ENCODE measurements at regions not wholly inside any gene's neighbourhood (a gene's known extent, or its start where the extent isn't known, plus 50 kb on each side); places are given as distances from the start of the nearest gene placed in this dataset.

DNA sequence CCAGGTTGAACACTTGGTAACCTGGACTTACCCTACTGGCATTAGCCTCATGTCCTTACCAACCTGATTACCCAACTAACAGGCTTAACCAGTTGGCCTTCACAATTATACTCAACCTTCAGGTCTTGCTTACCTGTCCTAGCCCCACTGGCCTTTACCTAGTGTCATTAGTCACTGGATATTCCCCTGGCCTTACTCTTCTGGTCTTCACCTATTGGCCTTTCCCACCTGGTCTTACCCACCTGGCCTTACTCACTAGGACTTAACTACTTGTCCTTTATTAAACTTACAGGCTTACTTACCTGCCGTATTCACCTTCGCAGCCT, 131.1 kb upstream of the ZSWIM2 start:
- TF ChIP-seq, protein P1, sequence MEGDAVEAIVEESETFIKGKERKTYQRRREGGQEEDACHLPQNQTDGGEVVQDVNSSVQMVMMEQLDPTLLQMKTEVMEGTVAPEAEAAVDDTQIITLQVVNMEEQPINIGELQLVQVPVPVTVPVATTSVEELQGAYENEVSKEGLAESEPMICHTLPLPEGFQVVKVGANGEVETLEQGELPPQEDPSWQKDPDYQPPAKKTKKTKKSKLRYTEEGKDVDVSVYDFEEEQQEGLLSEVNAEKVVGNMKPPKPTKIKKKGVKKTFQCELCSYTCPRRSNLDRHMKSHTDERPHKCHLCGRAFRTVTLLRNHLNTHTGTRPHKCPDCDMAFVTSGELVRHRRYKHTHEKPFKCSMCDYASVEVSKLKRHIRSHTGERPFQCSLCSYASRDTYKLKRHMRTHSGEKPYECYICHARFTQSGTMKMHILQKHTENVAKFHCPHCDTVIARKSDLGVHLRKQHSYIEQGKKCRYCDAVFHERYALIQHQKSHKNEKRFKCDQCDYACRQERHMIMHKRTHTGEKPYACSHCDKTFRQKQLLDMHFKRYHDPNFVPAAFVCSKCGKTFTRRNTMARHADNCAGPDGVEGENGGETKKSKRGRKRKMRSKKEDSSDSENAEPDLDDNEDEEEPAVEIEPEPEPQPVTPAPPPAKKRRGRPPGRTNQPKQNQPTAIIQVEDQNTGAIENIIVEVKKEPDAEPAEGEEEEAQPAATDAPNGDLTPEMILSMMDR (IDR thresholded peaks at IDR 0.05) = no peak
- no peak for TF ChIP-seq POLR2A (IDR thresholded peaks at IDR 0.05)
- DNase-seq = no peak
- 100% methylated on average over 2 of the region's 2 CpGs for WGBS, 2 donors
- Histone ChIP-seq H3K4me1 (no peaks in the 10 kb centered on the region), H3K27me3 (no peaks in the 10 kb centered on the region), H3K9me3 (no peaks in the 10 kb centered on the region), H3K36me3 (replicated peaks in 1 of 2; ENCODE audit: insufficient read depth in 1 of 2, low read depth in 2 of 2) (no peaks in the 10 kb centered on the region), H3K4me3 (no peak overlapping the region), H3K27ac (no peak overlapping the region)
- ATAC-seq = no peak
- intact Hi-C loops (cut with DNase I) = no loop called here

DNA sequence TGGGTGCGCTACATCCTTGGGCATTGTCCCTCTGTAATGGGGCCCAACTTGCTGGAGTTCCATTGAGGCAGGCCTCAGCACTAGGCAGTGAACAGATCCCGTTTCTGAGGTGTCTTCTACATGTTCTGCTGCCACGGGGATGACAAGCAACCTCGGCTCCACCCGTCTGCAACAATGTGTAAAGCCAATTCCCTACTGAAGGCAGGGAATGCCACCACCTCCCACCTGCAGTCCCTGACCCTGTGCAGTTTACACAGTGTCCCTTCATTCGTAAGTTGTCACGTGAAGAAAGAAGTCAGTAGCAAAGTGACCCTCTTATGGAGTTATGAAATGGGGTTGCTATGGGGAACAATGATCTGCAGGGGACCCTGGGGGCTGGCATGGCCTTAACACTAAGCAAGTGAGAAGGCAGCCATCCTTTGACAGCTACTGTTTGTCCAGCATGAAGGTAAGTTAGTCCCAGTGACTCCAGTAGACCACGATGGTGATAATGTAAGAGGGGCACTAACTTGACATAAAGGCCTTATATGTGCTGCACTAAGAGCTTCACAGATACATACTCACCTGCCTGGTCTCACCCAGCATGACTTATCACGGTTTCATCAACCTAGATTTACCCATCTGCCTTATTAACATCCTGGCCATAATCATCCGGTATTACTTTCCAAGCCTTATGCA, 130.6 kb upstream of the ZSWIM2 start:
- Histone ChIP-seq H3K4me1 (no peaks in the 10 kb centered on the region), H3K9me3 (no peaks in the 10 kb centered on the region), H3K27ac (no peak overlapping the region), H3K36me3 (replicated peaks in 1 of 2; ENCODE audit: insufficient read depth in 1 of 2, low read depth in 2 of 2) (no peaks in the 10 kb centered on the region), H3K4me3 (no peak overlapping the region), H3K27me3 (no peaks in the 10 kb centered on the region)
- no peak for DNase-seq
- intact Hi-C loops (cut with DNase I) = no loop called here
- TF ChIP-seq, protein P1 (IDR thresholded peaks at IDR 0.05) = no peak
- no peak for TF ChIP-seq POLR2A (IDR thresholded peaks at IDR 0.05)
- ATAC-seq = no peak
- WGBS, 2 donors = 74 to 88% methylated on average over 10 of the region's 10 CpGs

DNA sequence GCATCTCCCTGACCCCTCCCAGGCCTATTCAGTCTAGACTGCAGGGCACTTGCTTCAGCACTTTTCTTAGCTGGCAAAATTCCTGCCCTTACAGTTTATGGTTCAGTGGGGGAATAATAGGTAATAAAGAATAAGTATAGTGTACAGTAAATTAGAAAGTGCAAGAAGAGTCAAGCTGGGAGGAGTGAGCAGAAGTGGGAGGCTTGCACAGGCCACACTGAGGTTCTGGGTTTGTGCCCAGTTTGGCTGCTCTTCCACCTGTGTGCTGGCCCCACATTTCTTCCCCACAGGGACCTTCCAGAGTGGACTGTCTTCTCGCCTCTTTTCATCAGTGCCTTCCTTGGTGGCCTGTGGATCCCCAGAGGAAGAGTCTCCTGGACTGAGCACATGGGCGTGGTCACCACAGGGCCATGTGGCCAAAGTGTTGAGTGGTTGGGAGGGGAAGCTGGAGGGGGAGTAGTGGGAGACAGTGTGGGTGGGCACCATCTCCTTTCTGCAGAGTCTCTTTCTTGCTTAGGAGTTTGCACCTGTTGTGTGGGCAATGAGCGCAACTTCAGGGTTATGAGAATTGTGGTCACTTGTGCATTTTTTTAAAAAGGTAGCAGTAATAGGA, 128.6 kb upstream of the ZSWIM2 start:
- no peak for TF ChIP-seq POLR2A (IDR thresholded peaks at IDR 0.05)
- TF ChIP-seq, protein P1 (IDR thresholded peaks at IDR 0.05) = no peak
- no peaks in the 10 kb centered on the region for H3K36me3 ChIP-seq (replicated peaks in 1 of 2; ENCODE audit: insufficient read depth in 1 of 2, low read depth in 2 of 2)
- H3K4me3 ChIP-seq = no peak overlapping the region
- no peak for DNase-seq
- ATAC-seq = no peak
- 69 to 75% methylated on average over 2 to 3 of the region's 3 CpGs for WGBS, 2 donors
- no peak overlapping the region for H3K27ac ChIP-seq
- no peaks in the 10 kb centered on the region for H3K4me1 ChIP-seq
- H3K27me3 ChIP-seq = no peaks in the 10 kb centered on the region
- H3K9me3 ChIP-seq = no peaks in the 10 kb centered on the region
- intact Hi-C loops (cut with DNase I) = no loop called here

DNA sequence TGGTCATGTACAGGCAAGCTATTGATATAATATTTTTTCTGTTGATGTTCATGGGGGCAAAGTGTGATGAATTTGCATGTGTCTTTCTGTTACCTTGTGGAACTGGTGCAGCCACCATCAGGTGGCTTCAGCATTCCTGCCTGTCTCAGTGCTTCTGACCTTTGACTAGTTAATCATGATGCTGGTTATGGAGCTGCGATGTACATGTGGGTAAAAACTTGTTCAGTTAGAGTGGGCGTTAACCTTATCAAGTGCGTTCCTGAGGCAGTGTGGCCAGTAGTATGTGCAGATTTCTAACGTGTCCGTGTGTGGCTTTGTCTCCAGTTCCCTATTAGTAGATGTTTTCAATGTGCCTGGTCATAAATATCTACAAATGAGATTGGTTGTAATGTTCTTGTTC, 127.4 kb upstream of the ZSWIM2 start:
- Histone ChIP-seq H3K9me3 (no peaks in the 10 kb centered on the region), H3K27me3 (no peaks in the 10 kb centered on the region), H3K4me3 (no peak overlapping the region), H3K27ac (no peak overlapping the region), H3K36me3 (replicated peaks in 1 of 2; ENCODE audit: insufficient read depth in 1 of 2, low read depth in 2 of 2) (no peaks in the 10 kb centered on the region), H3K4me1 (no peaks in the 10 kb centered on the region)
- WGBS, 2 donors = 45 to 53% methylated on average over 5 of the region's 5 CpGs
- no peak for DNase-seq
- intact Hi-C loops (cut with DNase I) = no loop called here
- TF ChIP-seq POLR2A (IDR thresholded peaks at IDR 0.05) = no peak
- TF ChIP-seq, protein P1 (IDR thresholded peaks at IDR 0.05) = no peak
- ATAC-seq = no peak

Data from body of pancreas (tissue), 4 donors.